ENCODE measurements at regions not wholly inside any gene's neighbourhood (a gene's known extent, or its start where the extent isn't known, plus 50 kb on each side); places are given as distances from the start of the nearest gene placed in this dataset.

DNA sequence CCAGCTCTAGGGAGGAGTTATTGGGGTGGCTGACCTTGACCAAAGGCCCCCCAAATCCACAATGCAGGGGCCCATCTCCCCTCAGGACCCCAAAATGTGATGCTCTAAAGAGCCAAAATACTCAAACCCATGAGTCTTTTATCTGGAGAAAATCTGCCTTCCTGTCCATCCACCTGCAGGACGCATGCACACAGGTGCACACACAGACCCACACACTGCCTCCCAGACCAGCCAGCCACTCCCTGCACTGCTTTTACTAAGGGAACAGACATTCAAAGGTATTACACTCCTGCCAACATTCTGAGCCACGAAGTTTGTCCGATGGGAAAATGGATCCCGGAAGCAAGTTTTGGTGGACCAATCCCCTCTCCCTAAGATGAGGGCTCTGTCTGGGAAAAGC lies 76.1 kb upstream of the CDH5 start:
- TF ChIP-seq, protein P1, sequence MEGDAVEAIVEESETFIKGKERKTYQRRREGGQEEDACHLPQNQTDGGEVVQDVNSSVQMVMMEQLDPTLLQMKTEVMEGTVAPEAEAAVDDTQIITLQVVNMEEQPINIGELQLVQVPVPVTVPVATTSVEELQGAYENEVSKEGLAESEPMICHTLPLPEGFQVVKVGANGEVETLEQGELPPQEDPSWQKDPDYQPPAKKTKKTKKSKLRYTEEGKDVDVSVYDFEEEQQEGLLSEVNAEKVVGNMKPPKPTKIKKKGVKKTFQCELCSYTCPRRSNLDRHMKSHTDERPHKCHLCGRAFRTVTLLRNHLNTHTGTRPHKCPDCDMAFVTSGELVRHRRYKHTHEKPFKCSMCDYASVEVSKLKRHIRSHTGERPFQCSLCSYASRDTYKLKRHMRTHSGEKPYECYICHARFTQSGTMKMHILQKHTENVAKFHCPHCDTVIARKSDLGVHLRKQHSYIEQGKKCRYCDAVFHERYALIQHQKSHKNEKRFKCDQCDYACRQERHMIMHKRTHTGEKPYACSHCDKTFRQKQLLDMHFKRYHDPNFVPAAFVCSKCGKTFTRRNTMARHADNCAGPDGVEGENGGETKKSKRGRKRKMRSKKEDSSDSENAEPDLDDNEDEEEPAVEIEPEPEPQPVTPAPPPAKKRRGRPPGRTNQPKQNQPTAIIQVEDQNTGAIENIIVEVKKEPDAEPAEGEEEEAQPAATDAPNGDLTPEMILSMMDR (IDR thresholded peaks at IDR 0.05) = no peak
- TF ChIP-seq POLR2A (IDR thresholded peaks at IDR 0.05) (no peak), POLR2AphosphoS5 (IDR thresholded peaks at IDR 0.05) (no peak), EP300 (IDR thresholded peaks at IDR 0.05) (no peak)

Measured in suprapubic skin (tissue), 4 donors.